IPS-NIHi11 (cell line): ENCODE measurements at regions not wholly inside any gene's neighbourhood (a gene's known extent, or its start where the extent isn't known, plus 50 kb on each side); places are given as distances from the start of the nearest gene placed in this dataset.
"Not testable (repeated sequence)": the region's sequence is repeated elsewhere in the genome, so short reads cannot be mapped to it uniquely, and the experiment has no call there.

Experiments
- DNase-seq: peaks from one replicate; pipeline ENCODE4 v3.0.0; 2012; ENCODE audit warnings: mixed read lengths, low spot score

GRCh38 chr1:182331387-182331786, 60.2 kb downstream of the GLUL start:
- no peak for DNase-seq

- no peak for DNase-seq
Measured at GRCh38 chr1:182330303-182330702, 61.3 kb downstream of the GLUL start.

GRCh38 chr1:182329471-182329870, 62.1 kb downstream of the GLUL start:
- DNase-seq, result no peak

- DNase-seq, result no peak
Measured at GRCh38 chr1:182328591-182328990, 63.0 kb downstream of the GLUL start.

- no peak for DNase-seq
Measured at GRCh38 chr1:182325339-182325738, 66.3 kb downstream of the GLUL start.

GRCh38 chr1:182321532-182321931, 70.1 kb downstream of the GLUL start:
- not testable (repeated sequence) for DNase-seq

GRCh38 chr1:182317611-182318161, 73.9 kb downstream of the GLUL start:
- DNase-seq, result no peak

GRCh38 chr1:182316454-182316853, 75.1 kb downstream of the GLUL start:
- not testable (repeated sequence) for DNase-seq

GRCh38 chr1:182315167-182315556, 76.4 kb downstream of the GLUL start:
- no peak for DNase-seq

- DNase-seq, result peak; percentile 32
Measured at GRCh38 chr1:182309631-182310351, 81.8 kb downstream of the GLUL start.

- DNase-seq, result no peak
Measured at GRCh38 chr1:182308826-182309225, 82.8 kb downstream of the GLUL start.

- not testable (repeated sequence) for DNase-seq
Measured at GRCh38 chr1:182307486-182307885, 84.1 kb downstream of the GLUL start.

GRCh38 chr1:182305861-182306260, 85.7 kb downstream of the GLUL start:
- no peak for DNase-seq

- no peak for DNase-seq
Measured at GRCh38 chr1:182304627-182305026, 87.0 kb downstream of the GLUL start.

GRCh38 chr1:182304218-182304617, 87.4 kb downstream of the GLUL start:
- DNase-seq, result no peak

- no peak for DNase-seq
Measured at GRCh38 chr1:182303778-182304177, 87.8 kb downstream of the GLUL start.

GRCh38 chr1:182301467-182302198, 90.0 kb downstream of the GLUL start:
- no peak for DNase-seq

- DNase-seq, result no peak
Measured at GRCh38 chr1:182301026-182301436, 90.6 kb downstream of the GLUL start.

GRCh38 chr1:182299728-182300616, 91.6 kb downstream of the GLUL start:
- DNase-seq, result no peak

GRCh38 chr1:182299054-182299727, 92.4 kb downstream of the GLUL start:
- DNase-seq, result not testable (repeated sequence)

GRCh38 chr1:182297335-182297734, 94.3 kb downstream of the GLUL start:
- no peak for DNase-seq

GRCh38 chr1:182295697-182296096, 95.9 kb downstream of the GLUL start:
- no peak for DNase-seq
